K562 (cell line): ENCODE measurements at regions not wholly inside any gene's neighbourhood (a gene's known extent, or its start where the extent isn't known, plus 50 kb on each side); places are given as distances from the start of the nearest gene placed in this dataset.

ENCODE experiments used
- ATAC-seq: fragments of 200-7000 bp; cut with Tn5 transposase; 3 replicates; pipeline ENCODE4 v1.9.1; 2020; ENCODE audit warnings: moderate library complexity
- BruUV-seq: library from RNA; stranded (reverse); fragments of 400-500 nt; replicated peaks from 2 replicates; lab custom pipeline; 2021; lab: Mats Ljungman, UMichigan
- CTCF ChIA-PET: fragments of 300-600 bp; formaldehyde crosslinking; extraction: SDS; loops from one replicate; lab custom pipeline; 2021; ENCODE audit warnings: low intra/inter-chr PET ratio; lab: Yijun Ruan, JAX
- POLR2A ChIA-PET: fragments of 300-600, 350-650 bp; sonication (Branson Sonifier 250); formaldehyde crosslinking; extraction: SDS; loops from one replicate; lab custom pipeline; 2021; ENCODE audit warnings: antibody characterized with exemption, inconsistent platforms; lab: Yijun Ruan, JAX
- DNase-seq, 4 experiments: peaks; one replicate each; pipeline versions ENCODE4 v3.0.0 to v3.0.0-alpha.2; 2011 to 2018; ENCODE audit warnings: low spot score in 3 of 4, mixed read lengths in 3 of 4; ENCODE audit errors: extremely low read depth in 1 of 4
- FAIRE-seq: peaks from 2 replicates; lab custom pipeline; 2011; peaks lifted over from hg19 to GRCh38; lab: Jason Lieb, UNC
- H2AFZ ChIP-seq: 2 replicates; pipeline ENCODE4 v1.6.0; 2011; ENCODE audit warnings: low read depth, low read length, control low read depth, inconsistent platforms
- H3K27ac ChIP-seq: fragments of 200-600 bp; 3 replicates; pipeline ENCODE4 v1.8.0; 2011; ENCODE audit warnings: low read depth, mild to moderate bottlenecking, control low read depth, inconsistent platforms, low read length, moderate library complexity, mixed read lengths; ENCODE audit errors: extremely low read depth
- H3K27me3 ChIP-seq, 2 experiments: fragments of 300-600 bp in 1 of 2; 2 replicates in 1 of 2; 3 replicates in 1 of 2; pipeline versions ENCODE4 v1.6.0 to v1.8.0; 2011; ENCODE audit warnings: inconsistent platforms in 2 of 2, low read length in 2 of 2, mild to moderate bottlenecking in 1 of 2, mixed read lengths in 1 of 2, moderate library complexity in 1 of 2; ENCODE audit not compliant: control insufficient read depth in 2 of 2, insufficient read depth in 2 of 2
- H3K36me3 ChIP-seq: fragments of 300-600 bp; 3 replicates; pipeline ENCODE4 v1.8.0; 2011; ENCODE audit warnings: mild to moderate bottlenecking, low read length, inconsistent platforms; ENCODE audit not compliant: control insufficient read depth, insufficient read depth
- H3K4me1 ChIP-seq, 2 experiments: fragments of 200-600 bp in 1 of 2; replicated peaks in 1 of 2; 2 replicates in 1 of 2; 3 replicates in 1 of 2; pipeline versions ENCODE4 v1.5.1 to v1.8.0; 2011; ENCODE audit warnings: inconsistent platforms in 2 of 2, low read length in 2 of 2, mild to moderate bottlenecking in 1 of 2, mixed read lengths in 1 of 2, moderate library complexity in 1 of 2; ENCODE audit not compliant: control insufficient read depth in 2 of 2, insufficient read depth in 2 of 2
- H3K4me2 ChIP-seq: 2 replicates; pipeline ENCODE4 v1.6.1; 2011; ENCODE audit warnings: low read length, control low read depth, inconsistent platforms, mixed read lengths; ENCODE audit not compliant: insufficient read depth
- H3K4me3 ChIP-seq: fragments of 200-600 bp; sonication (generic), shearing (Covaris generic); 2 replicates; pipeline ENCODE4 v1.5.1; 2016; ENCODE audit warnings: control low read depth, inconsistent platforms
- H3K79me2 ChIP-seq: fragments of 200-600 bp; 3 replicates; pipeline ENCODE4 v1.8.0; 2011; ENCODE audit warnings: low read length, inconsistent platforms; ENCODE audit not compliant: control insufficient read depth, insufficient read depth
- H3K9ac ChIP-seq, 2 experiments: 2 replicates each; pipeline versions ENCODE4 v1.6.0 to v1.6.1; 2011; ENCODE audit warnings: low read depth in 2 of 2, low read length in 2 of 2, control low read depth in 1 of 2, inconsistent platforms in 1 of 2, mild to moderate bottlenecking in 1 of 2, mixed read lengths in 1 of 2; ENCODE audit not compliant: insufficient read depth in 1 of 2
- H3K9me1 ChIP-seq: one replicate; pipeline ENCODE4 v1.6.0; 2011; ENCODE audit warnings: inconsistent platforms, mild to moderate bottlenecking, low read length, moderate library complexity; ENCODE audit not compliant: control insufficient read depth, insufficient read depth
- H3K9me3 ChIP-seq: replicated peaks from 2 replicates; pipeline ENCODE4 v1.5.1; 2011; ENCODE audit warnings: low read depth, low read length, inconsistent platforms; ENCODE audit not compliant: control insufficient read depth, insufficient read depth
- H4K20me1 ChIP-seq: replicated peaks from 2 replicates; pipeline ENCODE4 v1.6.1; 2011; ENCODE audit warnings: low read length, inconsistent platforms, mixed read lengths; ENCODE audit not compliant: control insufficient read depth, insufficient read depth
- CBX2 ChIP-seq: fragments of 200-600 bp; sonication (generic); IDR thresholded peaks from one replicate; pipeline ENCODE4 v1.6.1; 2012; ENCODE audit warnings: mild to moderate bottlenecking, low read length, inconsistent platforms; ENCODE audit not compliant: insufficient read depth, poor library complexity, severe bottlenecking
- NFIC ChIP-seq: fragments of 450-650 bp; IDR thresholded peaks from 2 replicates; pipeline ENCODE4 v1.6.1; 2017; ENCODE audit warnings: mild to moderate bottlenecking, inconsistent platforms
- NFIX ChIP-seq: fragments of 250-450 bp; sonication (Bioruptor Pico); IDR thresholded peaks from 2 replicates; pipeline ENCODE4 v1.4.0; 2020; ENCODE audit warnings: low read depth, mild to moderate bottlenecking, moderate library complexity
- WGBS: fragments of 100-300 bp; shearing (Covaris generic); methylation state at CpG from one replicate; pipeline ENCODE4 v1.1.6; 2016; ENCODE audit warnings: low coverage, mixed read lengths; ENCODE audit not compliant: insufficient coverage; ENCODE audit errors: missing lambda C conversion rate; 5-methylcytosine and 5-hydroxymethylcytosine counted together
- in situ Hi-C: fragments of 300-500 bp; cut with MboI; formaldehyde crosslinking; loops from 4 replicates; pipeline ENCODE4 v1.15.0; 2018; ENCODE audit warnings: inconsistent platforms, mixed read lengths
- intact Hi-C: fragments of 100-400 bp; cut with micrococcal nuclease; formaldehyde crosslinking; loops from 2 replicates; pipeline ENCODE4 v1.14.2; 2022
- TF ChIP-seq, protein P1 (sequence below): fragments of 450-650 bp; formaldehyde crosslinking; IDR thresholded peaks from 2 replicates; pipeline ENCODE4 v1.4.0; 2020; ENCODE audit warnings: mild to moderate bottlenecking, moderate library complexity
- TF ChIP-seq, protein P2 (sequence below): IDR thresholded peaks from 2 replicates; pipeline ENCODE4 v1.6.1; 2016; ENCODE audit warnings: missing genetic modification characterization, missing compliant biosample characterization

DNA sequence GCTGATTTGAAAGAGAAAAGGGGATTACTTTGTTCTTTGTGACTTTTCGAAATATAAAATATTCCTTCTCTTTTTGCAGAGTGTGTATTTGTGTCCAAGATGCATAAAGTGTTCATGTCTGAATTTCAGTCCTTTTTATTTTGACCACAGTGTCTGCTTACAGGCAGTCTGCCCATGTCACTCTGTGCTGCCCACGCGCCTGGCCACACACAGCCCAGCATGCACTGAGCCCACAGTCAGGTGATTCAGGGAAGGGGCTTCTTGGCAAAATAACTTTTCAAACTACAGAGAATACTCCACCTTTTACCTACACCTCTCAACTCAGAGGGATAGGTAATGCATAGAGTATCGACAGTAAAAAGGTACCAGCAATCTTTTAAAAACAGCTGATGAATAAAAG lies 142.5 kb upstream of the TRPC4 start:
- Histone ChIP-seq H3K27ac (no peak overlapping the region), H3K79me2 (no peaks in the 10 kb centered on the region), H4K20me1 (no peaks in the 10 kb centered on the region), H3K4me3 (no peak overlapping the region), H3K4me2 (no peak overlapping the region), H3K9me3 (no peaks in the 10 kb centered on the region), H3K27me3 (no peaks in the 10 kb centered on the region), H3K9ac (no peak overlapping the region), H3K36me3 (no peaks in the 10 kb centered on the region), H3K9me1 (no peaks in the 10 kb centered on the region), H2AFZ (peak overlapping the region; percentile 44; the same call in 1 of the 2 replicates), H3K4me1 (no peaks in the 10 kb centered on the region; a peak in 1 of 5 replicates)
- FAIRE-seq: no peak
- TF ChIP-seq CBX2: no peak
- intact Hi-C loops (no loop called here), in situ Hi-C loops (no loop called here)
- WGBS: 77% methylated on average over 4 of the region's 4 CpGs
- DNase-seq: no peak
- CTCF ChIA-PET: no interaction called here
- POLR2A ChIA-PET: no interaction called here
- BruUV-seq: no TSS peak
- no peak for ATAC-seq

DNA sequence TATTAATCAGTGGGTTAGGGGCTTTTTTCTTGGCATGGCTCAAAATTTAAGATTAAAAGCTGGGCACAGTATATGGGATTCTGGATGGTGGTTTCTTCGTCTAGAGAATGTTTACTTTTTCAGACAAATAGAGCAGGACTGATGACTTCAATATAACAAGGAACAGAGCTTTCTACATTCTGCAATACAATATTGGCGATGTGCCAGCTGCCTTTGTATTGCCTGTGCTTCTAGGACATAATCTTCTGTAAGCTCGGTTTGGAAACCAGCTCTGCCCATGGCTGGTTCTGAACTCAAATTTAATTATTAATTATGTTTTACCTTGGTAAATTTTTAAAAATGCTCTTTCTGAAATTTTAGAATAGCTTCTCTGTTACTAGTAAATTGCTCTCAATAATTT lies 139.1 kb upstream of the TRPC4 start:
- POLR2A ChIA-PET: interaction anchor here (1.0 kb wide), 1 partner anchor 9 kb away, joined by 3 read pairs; no protein-coding TSS in a partner anchor
- Histone ChIP-seq H3K9me1 (no peaks in the 10 kb centered on the region), H3K4me2 (no peak overlapping the region), H3K79me2 (no peaks in the 10 kb centered on the region), H3K4me3 (no peak overlapping the region), H2AFZ (no peak overlapping the region), H3K36me3 (no peaks in the 10 kb centered on the region), H4K20me1 (no peaks in the 10 kb centered on the region), H3K9ac (no peak overlapping the region), H3K9me3 (no peaks in the 10 kb centered on the region), H3K27me3 (no peaks in the 10 kb centered on the region), H3K27ac (no peak overlapping the region), H3K4me1 (no peaks in the 10 kb centered on the region; a peak in 1 of 5 replicates)
- ATAC-seq (no peak), DNase-seq (peak in 1 of 4 experiments; percentile 27), FAIRE-seq (no peak)
- WGBS: 19% methylated on average over 3 of the region's 3 CpGs
- TF ChIP-seq, protein P1, sequence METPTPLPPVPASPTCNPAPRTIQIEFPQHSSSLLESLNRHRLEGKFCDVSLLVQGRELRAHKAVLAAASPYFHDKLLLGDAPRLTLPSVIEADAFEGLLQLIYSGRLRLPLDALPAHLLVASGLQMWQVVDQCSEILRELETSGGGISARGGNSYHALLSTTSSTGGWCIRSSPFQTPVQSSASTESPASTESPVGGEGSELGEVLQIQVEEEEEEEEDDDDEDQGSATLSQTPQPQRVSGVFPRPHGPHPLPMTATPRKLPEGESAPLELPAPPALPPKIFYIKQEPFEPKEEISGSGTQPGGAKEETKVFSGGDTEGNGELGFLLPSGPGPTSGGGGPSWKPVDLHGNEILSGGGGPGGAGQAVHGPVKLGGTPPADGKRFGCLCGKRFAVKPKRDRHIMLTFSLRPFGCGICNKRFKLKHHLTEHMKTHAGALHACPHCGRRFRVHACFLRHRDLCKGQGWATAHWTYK (CRISPR knock-in tag): no peak
- peak; percentile 94 for TF ChIP-seq NFIC
- TF ChIP-seq, protein P2, sequence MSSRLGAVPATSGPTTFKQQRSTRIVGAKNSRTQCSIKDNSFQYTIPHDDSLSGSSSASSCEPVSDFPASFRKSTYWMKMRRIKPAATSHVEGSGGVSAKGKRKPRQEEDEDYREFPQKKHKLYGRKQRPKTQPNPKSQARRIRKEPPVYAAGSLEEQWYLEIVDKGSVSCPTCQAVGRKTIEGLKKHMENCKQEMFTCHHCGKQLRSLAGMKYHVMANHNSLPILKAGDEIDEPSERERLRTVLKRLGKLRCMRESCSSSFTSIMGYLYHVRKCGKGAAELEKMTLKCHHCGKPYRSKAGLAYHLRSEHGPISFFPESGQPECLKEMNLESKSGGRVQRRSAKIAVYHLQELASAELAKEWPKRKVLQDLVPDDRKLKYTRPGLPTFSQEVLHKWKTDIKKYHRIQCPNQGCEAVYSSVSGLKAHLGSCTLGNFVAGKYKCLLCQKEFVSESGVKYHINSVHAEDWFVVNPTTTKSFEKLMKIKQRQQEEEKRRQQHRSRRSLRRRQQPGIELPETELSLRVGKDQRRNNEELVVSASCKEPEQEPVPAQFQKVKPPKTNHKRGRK (tag): no peak
- 0 out of 2 replicates have a peak, but pooled peaks have one; percentile 31 for TF ChIP-seq NFIX (CRISPR knock-in tag)
- CTCF ChIA-PET: no interaction called here
- in situ Hi-C loops: no loop called here
- BruUV-seq: no TSS peak
- intact Hi-C loops: no loop called here
